ENCODE measurements at regions not wholly inside any gene's neighbourhood (a gene's known extent, or its start where the extent isn't known, plus 50 kb on each side); places are given as distances from the start of the nearest gene placed in this dataset.

DNA sequence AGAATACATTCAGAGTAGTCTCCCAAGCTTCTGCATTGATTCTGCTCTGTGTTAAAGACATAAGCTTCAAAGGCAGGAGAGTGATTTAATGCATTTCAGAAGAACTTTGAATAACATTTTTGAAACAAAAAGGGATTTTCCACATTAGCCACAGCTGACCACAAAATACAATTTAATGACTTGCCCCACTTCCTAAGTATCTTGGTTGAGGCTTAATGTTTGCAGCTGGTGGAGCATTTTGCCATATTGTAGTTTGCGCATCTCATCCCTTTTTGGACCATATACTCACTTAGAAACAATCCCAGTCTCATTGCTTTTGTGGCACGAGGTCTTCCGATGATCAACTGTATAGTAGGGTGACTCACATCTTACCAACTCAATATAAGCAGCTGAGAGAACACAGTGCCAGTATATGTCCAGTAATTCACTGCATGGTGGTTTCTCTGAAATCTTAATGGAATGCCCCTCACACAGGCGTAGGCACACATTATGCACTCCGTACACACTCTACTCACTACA is 455.8 kb upstream of the PTGER4 start:
- Histone ChIP-seq H3K4me1 (peaks cover 0 to 22% (median 7%) of the 10 kb centered on the region in 4 donors), H3K9me3 (no peaks in the 10 kb centered on the region), H3K36me3 (no peaks in the 10 kb centered on the region), H3K27ac (no peak overlapping the region), H3K4me3 (no peak overlapping the region), H3K27me3 (no peaks in the 10 kb centered on the region)
- DNase-seq: no peak
- intact Hi-C loops (cut with DNase I): no loop called here
- TF ChIP-seq, protein P1, sequence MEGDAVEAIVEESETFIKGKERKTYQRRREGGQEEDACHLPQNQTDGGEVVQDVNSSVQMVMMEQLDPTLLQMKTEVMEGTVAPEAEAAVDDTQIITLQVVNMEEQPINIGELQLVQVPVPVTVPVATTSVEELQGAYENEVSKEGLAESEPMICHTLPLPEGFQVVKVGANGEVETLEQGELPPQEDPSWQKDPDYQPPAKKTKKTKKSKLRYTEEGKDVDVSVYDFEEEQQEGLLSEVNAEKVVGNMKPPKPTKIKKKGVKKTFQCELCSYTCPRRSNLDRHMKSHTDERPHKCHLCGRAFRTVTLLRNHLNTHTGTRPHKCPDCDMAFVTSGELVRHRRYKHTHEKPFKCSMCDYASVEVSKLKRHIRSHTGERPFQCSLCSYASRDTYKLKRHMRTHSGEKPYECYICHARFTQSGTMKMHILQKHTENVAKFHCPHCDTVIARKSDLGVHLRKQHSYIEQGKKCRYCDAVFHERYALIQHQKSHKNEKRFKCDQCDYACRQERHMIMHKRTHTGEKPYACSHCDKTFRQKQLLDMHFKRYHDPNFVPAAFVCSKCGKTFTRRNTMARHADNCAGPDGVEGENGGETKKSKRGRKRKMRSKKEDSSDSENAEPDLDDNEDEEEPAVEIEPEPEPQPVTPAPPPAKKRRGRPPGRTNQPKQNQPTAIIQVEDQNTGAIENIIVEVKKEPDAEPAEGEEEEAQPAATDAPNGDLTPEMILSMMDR (IDR thresholded peaks at IDR 0.05): no peak
- no peak for TF ChIP-seq POLR2A (IDR thresholded peaks at IDR 0.05)
- no peak for TF ChIP-seq POLR2AphosphoS5 (IDR thresholded peaks at IDR 0.05)
- no peak for TF ChIP-seq EP300 (IDR thresholded peaks at IDR 0.05)
- 76 to 85% methylated on average over 5 of the region's 5 CpGs for WGBS, 2 donors

DNA sequence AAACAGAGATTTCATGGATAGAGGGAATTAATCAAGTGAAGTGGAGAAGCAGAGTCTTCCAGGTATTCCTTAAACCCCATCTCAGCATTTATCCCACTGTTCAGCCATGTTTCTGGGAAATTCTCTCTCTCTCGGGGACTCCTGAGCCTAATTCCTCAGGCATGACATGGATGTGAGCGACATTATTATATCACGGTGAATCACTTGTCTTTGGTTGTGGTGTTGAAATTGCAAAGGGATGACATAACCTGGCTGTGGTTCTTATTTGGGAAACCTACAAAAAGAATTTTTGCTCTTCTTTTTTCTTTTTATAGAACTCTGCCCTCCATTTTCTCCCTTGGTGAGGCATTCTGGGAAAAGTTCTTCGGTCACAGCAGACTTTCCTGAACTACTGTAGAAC is 457.9 kb upstream of the PTGER4 start:
- intact Hi-C loops (cut with DNase I): no loop called here
- Histone ChIP-seq H3K36me3 (no peaks in the 10 kb centered on the region), H3K4me3 (no peak overlapping the region), H3K27ac (no peak overlapping the region), H3K9me3 (no peaks in the 10 kb centered on the region), H3K4me1 (peaks cover 0 to 6% (median 0%) of the 10 kb centered on the region in 4 donors), H3K27me3 (no peaks in the 10 kb centered on the region)
- WGBS, 2 donors: 95 to 96% methylated on average over 4 of the region's 4 CpGs
- DNase-seq: no peak
- TF ChIP-seq POLR2A (IDR thresholded peaks at IDR 0.05): no peak
- TF ChIP-seq EP300 (IDR thresholded peaks at IDR 0.05): no peak
- TF ChIP-seq, protein P1 (IDR thresholded peaks at IDR 0.05): no peak
- no peak for TF ChIP-seq POLR2AphosphoS5 (IDR thresholded peaks at IDR 0.05)

DNA sequence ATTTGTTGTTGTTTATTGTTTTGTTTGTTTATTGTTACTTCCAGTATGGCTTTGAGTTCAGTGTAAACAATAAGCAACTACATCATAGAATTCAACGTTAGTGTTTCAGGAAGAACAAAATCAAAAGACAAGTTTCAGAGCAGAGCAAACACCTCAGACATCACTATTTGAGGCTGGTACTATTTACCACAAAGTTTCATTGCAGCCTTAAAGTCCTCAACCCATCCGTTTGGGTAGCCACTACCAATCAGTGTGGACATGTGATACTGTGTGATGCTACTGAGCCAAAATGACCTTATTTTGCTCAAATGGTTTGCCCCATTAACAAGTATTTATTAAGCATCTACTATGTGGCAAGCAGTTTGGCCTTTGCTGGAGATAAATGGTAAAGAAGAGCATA is 458.5 kb upstream of the PTGER4 start:
- no peak for TF ChIP-seq POLR2AphosphoS5 (IDR thresholded peaks at IDR 0.05)
- TF ChIP-seq, protein P1 (IDR thresholded peaks at IDR 0.05): no peak
- no peak for TF ChIP-seq POLR2A (IDR thresholded peaks at IDR 0.05)
- TF ChIP-seq EP300 (IDR thresholded peaks at IDR 0.05): no peak
- H3K27me3 ChIP-seq: no peaks in the 10 kb centered on the region
- no peak overlapping the region for H3K27ac ChIP-seq
- H3K4me3 ChIP-seq: no peak overlapping the region
- intact Hi-C loops (cut with DNase I): no loop called here
- WGBS, 2 donors: 66 to 74% methylated on average over 2 of the region's 2 CpGs
- no peaks in the 10 kb centered on the region for H3K36me3 ChIP-seq
- no peaks in the 10 kb centered on the region for H3K9me3 ChIP-seq
- no peak for DNase-seq
- peaks cover 0 to 1% (median 0%) of the 10 kb centered on the region in 4 donors for H3K4me1 ChIP-seq

DNA sequence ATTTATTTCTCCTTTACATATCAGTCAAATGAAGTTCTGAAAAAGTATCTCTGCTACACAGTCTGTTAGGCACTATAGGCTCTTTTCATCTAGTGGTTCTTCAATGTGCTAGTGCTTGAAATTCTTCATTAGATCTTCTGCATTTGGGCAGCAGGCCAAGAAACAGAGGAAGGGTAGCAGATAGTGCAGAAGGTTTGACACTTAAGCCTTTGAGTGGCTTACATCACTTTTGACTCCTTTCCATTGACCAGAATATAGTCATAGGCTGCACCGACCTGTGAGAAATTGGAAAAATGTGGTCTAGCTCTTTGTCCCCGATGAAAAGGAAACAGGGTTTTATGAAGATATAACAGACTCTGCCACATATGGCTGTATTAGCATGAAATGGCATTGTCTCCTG is 459.5 kb upstream of the PTGER4 start:
- no peak overlapping the region for H3K27ac ChIP-seq
- H3K27me3 ChIP-seq: no peaks in the 10 kb centered on the region
- DNase-seq: no peak
- H3K36me3 ChIP-seq: no peaks in the 10 kb centered on the region
- no peak overlapping the region for H3K4me3 ChIP-seq
- WGBS, 2 donors: 63 to 84% methylated on average over 2 of the region's 2 CpGs
- H3K9me3 ChIP-seq: no peaks in the 10 kb centered on the region
- TF ChIP-seq POLR2AphosphoS5 (IDR thresholded peaks at IDR 0.05): no peak
- TF ChIP-seq POLR2A (IDR thresholded peaks at IDR 0.05): no peak
- TF ChIP-seq EP300 (IDR thresholded peaks at IDR 0.05): no peak
- intact Hi-C loops (cut with DNase I): no loop called here
- no peaks in the 10 kb centered on the region for H3K4me1 ChIP-seq

DNA sequence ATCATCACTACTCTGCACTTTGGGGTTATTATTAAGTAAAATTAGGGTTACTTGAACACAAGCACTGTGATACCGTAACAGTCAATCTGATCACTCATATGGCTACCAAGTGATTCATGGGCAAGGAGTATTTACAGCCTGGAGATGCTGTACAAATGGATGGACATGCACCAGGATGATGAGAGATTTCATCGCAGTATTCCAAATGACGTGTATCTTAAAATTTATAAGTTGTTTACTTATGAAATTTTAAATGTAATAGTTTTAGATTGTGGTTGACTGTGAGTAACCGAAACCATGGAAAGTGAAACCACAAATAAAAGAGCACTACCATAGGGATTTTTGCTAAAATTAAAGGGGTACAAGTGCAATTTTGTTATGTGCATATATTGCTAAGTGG is 462.2 kb upstream of the PTGER4 start:
- Histone ChIP-seq H3K27ac (no peak overlapping the region), H3K4me3 (no peak overlapping the region), H3K27me3 (no peaks in the 10 kb centered on the region), H3K36me3 (no peaks in the 10 kb centered on the region), H3K4me1 (no peaks in the 10 kb centered on the region), H3K9me3 (no peaks in the 10 kb centered on the region)
- 72 to 78% methylated on average over 4 of the region's 4 CpGs for WGBS, 2 donors
- TF ChIP-seq EP300 (IDR thresholded peaks at IDR 0.05) (no peak), POLR2AphosphoS5 (IDR thresholded peaks at IDR 0.05) (no peak), POLR2A (IDR thresholded peaks at IDR 0.05) (no peak)
- TF ChIP-seq, protein P1 (IDR thresholded peaks at IDR 0.05): no peak
- DNase-seq: no peak
- intact Hi-C loops (cut with DNase I): no loop called here
